SHP77 treated with DMSO at 0.1 percent for 48 hours (cell line): ENCODE measurements at regions not wholly inside any gene's neighbourhood (a gene's known extent, or its start where the extent isn't known, plus 50 kb on each side); places are given as distances from the start of the nearest gene placed in this dataset.
A peak's percentile ranks its signal among the peaks of the same experiment; 100 is the strongest.

Experiments
- DNase-seq: peaks from one replicate; lab custom pipeline; 2025; lab: John Stamatoyannopoulos, UW

GRCh38 chr5:175388531-175388930 lies 55.5 kb downstream of the DRD1 start:
- no peak for DNase-seq

GRCh38 chr5:175387144-175387543 lies 56.8 kb downstream of the DRD1 start:
- no peak for DNase-seq

GRCh38 chr5:175386526-175386925 lies 57.5 kb downstream of the DRD1 start:
- DNase-seq = no peak

- DNase-seq = peak; percentile 23
Measured at GRCh38 chr5:175385691-175386362, 58.2 kb downstream of the DRD1 start.

GRCh38 chr5:175384724-175385552 lies 59.0 kb downstream of the DRD1 start:
- no peak for DNase-seq

GRCh38 chr5:175383350-175383749 lies 60.6 kb downstream of the DRD1 start:
- DNase-seq = no peak

- DNase-seq = no peak
Measured at GRCh38 chr5:175382171-175382570, 61.8 kb downstream of the DRD1 start.

- no peak for DNase-seq
Measured at GRCh38 chr5:175381130-175381529, 62.9 kb downstream of the DRD1 start.

GRCh38 chr5:175380701-175381100 lies 63.3 kb downstream of the DRD1 start:
- no peak for DNase-seq

GRCh38 chr5:175379867-175380266 lies 64.1 kb downstream of the DRD1 start:
- no peak for DNase-seq

- no peak for DNase-seq
Measured at GRCh38 chr5:175378444-175379028, 65.4 kb downstream of the DRD1 start.

- no peak for DNase-seq
Measured at GRCh38 chr5:175377816-175378215, 66.2 kb downstream of the DRD1 start.

GRCh38 chr5:175374166-175374875 lies 69.7 kb downstream of the DRD1 start:
- no peak for DNase-seq

- no peak for DNase-seq
Measured at GRCh38 chr5:175365866-175366265, 78.1 kb downstream of the DRD1 start.

- no peak for DNase-seq
Measured at GRCh38 chr5:175363300-175363699, 80.7 kb downstream of the DRD1 start.

- no peak for DNase-seq
Measured at GRCh38 chr5:175357995-175358394, 86.0 kb downstream of the DRD1 start.

GRCh38 chr5:175356428-175356827 lies 87.6 kb downstream of the DRD1 start:
- DNase-seq = no peak

- DNase-seq = no peak
Measured at GRCh38 chr5:175354964-175355363, 89.0 kb downstream of the DRD1 start.

- DNase-seq = no peak
Measured at GRCh38 chr5:175353926-175354325, 90.1 kb downstream of the DRD1 start.

- DNase-seq = no peak
Measured at GRCh38 chr5:175351897-175352590, 91.9 kb downstream of the DRD1 start.

- no peak for DNase-seq
Measured at GRCh38 chr5:175351126-175351525, 92.9 kb downstream of the DRD1 start.

GRCh38 chr5:175347931-175348330 lies 96.1 kb downstream of the DRD1 start:
- no peak for DNase-seq
